ENCODE measurements at regions not wholly inside any gene's neighbourhood (a gene's known extent, or its start where the extent isn't known, plus 50 kb on each side); places are given as distances from the start of the nearest gene placed in this dataset.

DNA sequence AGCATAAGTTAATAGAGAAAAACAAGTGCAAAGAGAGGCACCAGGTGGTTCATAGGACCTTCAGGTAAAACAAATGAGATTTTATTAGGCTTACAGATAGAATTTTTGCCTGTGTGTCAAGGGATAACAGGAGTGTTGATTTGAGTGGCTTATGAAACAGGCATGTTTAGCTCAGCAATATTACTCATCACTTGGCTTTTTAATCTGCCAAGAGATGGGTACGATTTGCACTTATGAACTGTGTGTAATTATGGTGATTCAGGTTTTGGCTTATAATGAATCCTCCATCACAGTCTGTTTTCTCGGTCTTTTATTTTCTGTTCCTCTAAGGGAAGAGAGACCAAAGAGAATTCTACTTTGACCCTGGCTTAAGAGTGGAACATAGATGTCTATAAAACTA, 199.3 kb downstream of the DMRTA1 start:
- no peak overlapping the region for H3K4me3 ChIP-seq (ENCODE audit: low read length)
- no peaks in the 10 kb centered on the region for H3K79me2 ChIP-seq (ENCODE audit: control insufficient read depth, low read length)
- no peaks in the 10 kb centered on the region for H3K9me2 ChIP-seq (replicated peaks; ENCODE audit: control insufficient read depth, low read length)
- no peaks in the 10 kb centered on the region for H3K4me1 ChIP-seq (ENCODE audit: control insufficient read depth, low read length)
- H3F3A ChIP-seq (ENCODE audit: control insufficient read depth, insufficient read depth): no peaks in the 10 kb centered on the region
- H4K20me1 ChIP-seq (ENCODE audit: control insufficient read depth, insufficient read depth, low read depth, low read length): no peaks in the 10 kb centered on the region
- H3K36me3 ChIP-seq (ENCODE audit: control insufficient read depth, low read length): no peaks in the 10 kb centered on the region
- no peak overlapping the region for H3K27ac ChIP-seq (ENCODE audit: low read depth, low read length)
- TF ChIP-seq EZH2phosphoT487 (IDR thresholded peaks at IDR 0.05; ENCODE audit: borderline replicate concordance, low read length): no peak
- TF ChIP-seq CTCF (IDR thresholded peaks at IDR 0.05; ENCODE audit: low read depth, low read length, poor library complexity, severe bottlenecking): no peak
- H3K4me2 ChIP-seq (ENCODE audit: low read length): no peak overlapping the region
- H3K9me3 ChIP-seq (ENCODE audit: control insufficient read depth, insufficient read depth, low read length): no peaks in the 10 kb centered on the region
- no peaks in the 10 kb centered on the region for H3K27me3 ChIP-seq (ENCODE audit: control insufficient read depth, low read length)

GRCh38 chr9:22649384-22649783, 202.8 kb downstream of the DMRTA1 start:
- Histone ChIP-seq H3K9me2 (replicated peaks; ENCODE audit: control insufficient read depth, low read length) (no peaks in the 10 kb centered on the region), H3K4me3 (ENCODE audit: low read length) (no peak overlapping the region), H3K9me3 (ENCODE audit: control insufficient read depth, insufficient read depth, low read length) (no peaks in the 10 kb centered on the region), H3K36me3 (ENCODE audit: control insufficient read depth, low read length) (no peaks in the 10 kb centered on the region), H3F3A (ENCODE audit: control insufficient read depth, insufficient read depth) (no peaks in the 10 kb centered on the region), H3K4me2 (ENCODE audit: low read length) (no peak overlapping the region), H3K79me2 (ENCODE audit: control insufficient read depth, low read length) (no peaks in the 10 kb centered on the region), H3K27ac (ENCODE audit: low read depth, low read length) (no peak overlapping the region), H3K4me1 (ENCODE audit: control insufficient read depth, low read length) (no peaks in the 10 kb centered on the region), H4K20me1 (ENCODE audit: control insufficient read depth, insufficient read depth, low read depth, low read length) (no peaks in the 10 kb centered on the region), H3K27me3 (ENCODE audit: control insufficient read depth, low read length) (no peaks in the 10 kb centered on the region)
- no peak for TF ChIP-seq EZH2phosphoT487 (IDR thresholded peaks at IDR 0.05; ENCODE audit: borderline replicate concordance, low read length)
- no peak for TF ChIP-seq CTCF (IDR thresholded peaks at IDR 0.05; ENCODE audit: low read depth, low read length, poor library complexity, severe bottlenecking)

DNA sequence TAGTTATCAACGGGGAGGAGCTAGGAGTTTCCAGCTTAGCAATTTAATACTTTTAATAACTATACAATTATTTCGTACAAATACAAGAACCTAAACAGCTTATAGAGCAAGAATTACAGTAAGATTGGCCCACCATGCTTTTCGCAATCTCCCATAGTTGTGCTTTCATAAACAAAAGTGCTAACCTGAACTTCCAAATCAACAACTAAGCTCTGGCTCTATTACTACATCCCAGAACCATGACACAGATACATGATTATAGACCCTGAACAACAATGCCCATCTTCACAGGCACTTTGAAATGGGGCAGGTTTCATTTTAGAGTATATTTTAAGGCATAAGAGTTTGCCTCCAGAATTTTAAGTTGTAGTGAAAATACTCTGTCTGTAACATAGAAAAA, 203.5 kb downstream of the DMRTA1 start:
- no peaks in the 10 kb centered on the region for H3K4me1 ChIP-seq (ENCODE audit: control insufficient read depth, low read length)
- H3K9me3 ChIP-seq (ENCODE audit: control insufficient read depth, insufficient read depth, low read length): no peaks in the 10 kb centered on the region
- no peaks in the 10 kb centered on the region for H3F3A ChIP-seq (ENCODE audit: control insufficient read depth, insufficient read depth)
- no peaks in the 10 kb centered on the region for H3K27me3 ChIP-seq (ENCODE audit: control insufficient read depth, low read length)
- H3K27ac ChIP-seq (ENCODE audit: low read depth, low read length): no peak overlapping the region
- no peak overlapping the region for H3K4me2 ChIP-seq (ENCODE audit: low read length)
- no peaks in the 10 kb centered on the region for H3K36me3 ChIP-seq (ENCODE audit: control insufficient read depth, low read length)
- TF ChIP-seq CTCF (IDR thresholded peaks at IDR 0.05; ENCODE audit: low read depth, low read length, poor library complexity, severe bottlenecking) (no peak), EZH2phosphoT487 (IDR thresholded peaks at IDR 0.05; ENCODE audit: borderline replicate concordance, low read length) (no peak)
- H3K4me3 ChIP-seq (ENCODE audit: low read length): no peak overlapping the region
- no peaks in the 10 kb centered on the region for H3K79me2 ChIP-seq (ENCODE audit: control insufficient read depth, low read length)
- H3K9me2 ChIP-seq (replicated peaks; ENCODE audit: control insufficient read depth, low read length): no peaks in the 10 kb centered on the region
- H4K20me1 ChIP-seq (ENCODE audit: control insufficient read depth, insufficient read depth, low read depth, low read length): no peaks in the 10 kb centered on the region

- H3K4me3 ChIP-seq (ENCODE audit: low read length): no peak overlapping the region
- H3K9me2 ChIP-seq (replicated peaks; ENCODE audit: control insufficient read depth, low read length): no peaks in the 10 kb centered on the region
- H3F3A ChIP-seq (ENCODE audit: control insufficient read depth, insufficient read depth): no peaks in the 10 kb centered on the region
- H3K27ac ChIP-seq (ENCODE audit: low read depth, low read length): no peak overlapping the region
- H3K36me3 ChIP-seq (ENCODE audit: control insufficient read depth, low read length): no peaks in the 10 kb centered on the region
- no peaks in the 10 kb centered on the region for H3K79me2 ChIP-seq (ENCODE audit: control insufficient read depth, low read length)
- no peaks in the 10 kb centered on the region for H3K4me1 ChIP-seq (ENCODE audit: control insufficient read depth, low read length)
- no peaks in the 10 kb centered on the region for H3K9me3 ChIP-seq (ENCODE audit: control insufficient read depth, insufficient read depth, low read length)
- no peaks in the 10 kb centered on the region for H4K20me1 ChIP-seq (ENCODE audit: control insufficient read depth, insufficient read depth, low read depth, low read length)
- no peak overlapping the region for H3K4me2 ChIP-seq (ENCODE audit: low read length)
- no peaks in the 10 kb centered on the region for H3K27me3 ChIP-seq (ENCODE audit: control insufficient read depth, low read length)
- TF ChIP-seq EZH2phosphoT487 (IDR thresholded peaks at IDR 0.05; ENCODE audit: borderline replicate concordance, low read length) (no peak), CTCF (IDR thresholded peaks at IDR 0.05; ENCODE audit: low read depth, low read length, poor library complexity, severe bottlenecking) (no peak)
These were observed 204.3 kb downstream of the DMRTA1 start for GRCh38 chr9:22650946-22651345.

Data from DOHH2 (cell line).